HL-60 (cell line): ENCODE measurements at regions not wholly inside any gene's neighbourhood (a gene's known extent, or its start where the extent isn't known, plus 50 kb on each side); places are given as distances from the start of the nearest gene placed in this dataset.

Experiments used
- DNase-seq, 2 experiments: peaks; one replicate each; pipeline ENCODE4 v3.0.0-alpha.2; 2010 to 2020; ENCODE audit warnings: low read depth in 1 of 2, low spot score in 1 of 2
- H3K27ac ChIP-seq: fragments of 250-450 bp; sonication (Bioruptor Pico); replicated peaks from 2 replicates; pipeline ENCODE4 v1.5.1; 2020; ENCODE audit warnings: mild to moderate bottlenecking, moderate library complexity
- H3K27me3 ChIP-seq: fragments of 250-450 bp; sonication (Bioruptor Pico); 2 replicates; pipeline ENCODE4 v1.5.1; 2021; ENCODE audit warnings: mild to moderate bottlenecking, moderate library complexity; ENCODE audit not compliant: insufficient read depth, poor library complexity, severe bottlenecking
- H3K4me3 ChIP-seq: replicated peaks from 2 replicates; pipeline ENCODE4 v1.5.1; 2011; ENCODE audit warnings: mild to moderate bottlenecking, control low read depth, low read length; ENCODE audit not compliant: insufficient read depth
- CTCF ChIP-seq: IDR thresholded peaks from one replicate; pipeline ENCODE4 v1.5.1; 2011; ENCODE audit warnings: low read length, control low read depth, inconsistent platforms; ENCODE audit not compliant: insufficient read depth
- GABPA ChIP-seq: IDR thresholded peaks from 2 replicates; pipeline ENCODE4 v1.6.1; 2012; ENCODE audit warnings: low read depth
- POLR2AphosphoS5 ChIP-seq: IDR thresholded peaks from 2 replicates; pipeline ENCODE4 v1.6.1; 2012; ENCODE audit warnings: low read depth
- REST ChIP-seq: IDR thresholded peaks from 2 replicates; pipeline ENCODE4 v1.6.1; 2012; ENCODE audit warnings: low read depth; ENCODE audit not compliant: insufficient replicate concordance
- SPI1 ChIP-seq: IDR thresholded peaks from 2 replicates; pipeline ENCODE4 v1.6.1; 2012; ENCODE audit warnings: low read depth, mild to moderate bottlenecking, borderline replicate concordance

- TF ChIP-seq CTCF (no peak), REST (no peak), GABPA (no peak), POLR2AphosphoS5 (no peak), SPI1 (no peak)
- H3K27ac ChIP-seq: no peak overlapping the region
- no peak overlapping the region for H3K4me3 ChIP-seq
- H3K27me3 ChIP-seq: no peaks in the 10 kb centered on the region
- DNase-seq: no peak
These were observed 184.6 kb upstream of the EGLN3 start for GRCh38 chr14:34135492-34135891.

- Histone ChIP-seq H3K27ac (no peak overlapping the region), H3K27me3 (no peaks in the 10 kb centered on the region), H3K4me3 (no peak overlapping the region)
- TF ChIP-seq POLR2AphosphoS5 (no peak), REST (no peak), GABPA (no peak), CTCF (no peak), SPI1 (no peak)
- DNase-seq: no peak
These were observed 183.6 kb upstream of the EGLN3 start for GRCh38 chr14:34134484-34134883.

- H3K27ac ChIP-seq: no peak overlapping the region
These were observed 179.2 kb upstream of the EGLN3 start for GRCh38 chr14:34129927-34130552.

More at GRCh38 chr14:34129927-34130552, 179.2 kb upstream of the EGLN3 start:
- Histone ChIP-seq H3K27me3 (peaks cover 2% of the 10 kb centered on the region), H3K4me3 (no peak overlapping the region)
- TF ChIP-seq CTCF (no peak), POLR2AphosphoS5 (no peak), SPI1 (no peak), REST (no peak), GABPA (no peak)
- DNase-seq: no peak
